ENCODE measurements at regions not wholly inside any gene's neighbourhood (a gene's known extent, or its start where the extent isn't known, plus 50 kb on each side); places are given as distances from the start of the nearest gene placed in this dataset.
A peak's percentile ranks its signal among the peaks of the same experiment; 100 is the strongest.

GRCh38 chr16:8493972-8494371 lies 96.3 kb downstream of the TMEM114 start:
- no peaks in the 10 kb centered on the region for H3K27me3 ChIP-seq (ENCODE audit: control insufficient read depth, insufficient read depth, low read length)
- no peak overlapping the region for H3K27ac ChIP-seq (ENCODE audit: low read depth, low read length)
- H3K36me3 ChIP-seq (ENCODE audit: control insufficient read depth, insufficient read depth, low read length): no peaks in the 10 kb centered on the region
- no peak overlapping the region for H3K4me3 ChIP-seq (ENCODE audit: low read depth, low read length)
- WGBS (ENCODE audit: insufficient coverage): 0% methylated on average over 1 of the region's 1 CpG
- no peaks in the 10 kb centered on the region for H3K9me3 ChIP-seq (ENCODE audit: control insufficient read depth, insufficient read depth, low read length)
- no peaks in the 10 kb centered on the region for H3K4me1 ChIP-seq (ENCODE audit: control insufficient read depth, insufficient read depth, low read length)
- DNase-seq (ENCODE audit: low read depth in 4 of 6, low spot score in 6 of 6): peak in 5 of 6 donors; percentile 33 to 96 (median 48)

- no peaks in the 10 kb centered on the region for H3K9me3 ChIP-seq (ENCODE audit: control insufficient read depth, insufficient read depth, low read length)
- no peak overlapping the region for H3K4me3 ChIP-seq (ENCODE audit: low read depth, low read length)
- no peak overlapping the region for H3K27ac ChIP-seq (ENCODE audit: low read depth, low read length)
- DNase-seq (ENCODE audit: low read depth in 4 of 6, low spot score in 6 of 6): no peak
- H3K27me3 ChIP-seq (ENCODE audit: control insufficient read depth, insufficient read depth, low read length): no peaks in the 10 kb centered on the region
- H3K4me1 ChIP-seq (ENCODE audit: control insufficient read depth, insufficient read depth, low read length): no peaks in the 10 kb centered on the region
- no peaks in the 10 kb centered on the region for H3K36me3 ChIP-seq (ENCODE audit: control insufficient read depth, insufficient read depth, low read length)
These were observed 97.6 kb downstream of the TMEM114 start for GRCh38 chr16:8492690-8493089.

- Histone ChIP-seq H3K4me1 (ENCODE audit: control insufficient read depth, insufficient read depth, low read length) (no peaks in the 10 kb centered on the region), H3K9me3 (ENCODE audit: control insufficient read depth, insufficient read depth, low read length) (no peaks in the 10 kb centered on the region), H3K36me3 (ENCODE audit: control insufficient read depth, insufficient read depth, low read length) (no peaks in the 10 kb centered on the region), H3K4me3 (ENCODE audit: low read depth, low read length) (no peak overlapping the region), H3K27ac (ENCODE audit: low read depth, low read length) (no peak overlapping the region), H3K27me3 (ENCODE audit: control insufficient read depth, insufficient read depth, low read length) (no peaks in the 10 kb centered on the region)
- WGBS (ENCODE audit: insufficient coverage): no CpG with 5 or more reads among the region's 3 CpGs
- DNase-seq (ENCODE audit: low read depth in 4 of 6, low spot score in 6 of 6): no peak
These were observed 100.7 kb downstream of the TMEM114 start for GRCh38 chr16:8489580-8489979.

- Histone ChIP-seq H3K9me3 (ENCODE audit: control insufficient read depth, insufficient read depth, low read length) (no peaks in the 10 kb centered on the region), H3K4me3 (ENCODE audit: low read depth, low read length) (no peak overlapping the region), H3K27me3 (ENCODE audit: control insufficient read depth, insufficient read depth, low read length) (no peaks in the 10 kb centered on the region), H3K36me3 (ENCODE audit: control insufficient read depth, insufficient read depth, low read length) (no peaks in the 10 kb centered on the region), H3K27ac (ENCODE audit: low read depth, low read length) (no peak overlapping the region), H3K4me1 (ENCODE audit: control insufficient read depth, insufficient read depth, low read length) (no peaks in the 10 kb centered on the region)
- no peak for DNase-seq (ENCODE audit: low read depth in 4 of 6, low spot score in 6 of 6)
- 82% methylated on average over 1 of the region's 3 CpGs for WGBS (ENCODE audit: insufficient coverage)
These were observed 103.3 kb downstream of the TMEM114 start for GRCh38 chr16:8486985-8487384.

- H3K27me3 ChIP-seq (ENCODE audit: control insufficient read depth, insufficient read depth, low read length): no peaks in the 10 kb centered on the region
- no peaks in the 10 kb centered on the region for H3K9me3 ChIP-seq (ENCODE audit: control insufficient read depth, insufficient read depth, low read length)
- no peak overlapping the region for H3K4me3 ChIP-seq (ENCODE audit: low read depth, low read length)
- H3K4me1 ChIP-seq (ENCODE audit: control insufficient read depth, insufficient read depth, low read length): no peaks in the 10 kb centered on the region
- DNase-seq (ENCODE audit: low read depth in 4 of 6, low spot score in 6 of 6): peak in 1 of 6 donors; percentile 63
- no peaks in the 10 kb centered on the region for H3K36me3 ChIP-seq (ENCODE audit: control insufficient read depth, insufficient read depth, low read length)
- H3K27ac ChIP-seq (ENCODE audit: low read depth, low read length): no peak overlapping the region
- 68% methylated on average over 2 of the region's 8 CpGs for WGBS (ENCODE audit: insufficient coverage)
These were observed 106.9 kb downstream of the TMEM114 start for GRCh38 chr16:8483396-8483795.

- H3K9me3 ChIP-seq (ENCODE audit: control insufficient read depth, insufficient read depth, low read length): no peaks in the 10 kb centered on the region
- DNase-seq (ENCODE audit: low read depth in 4 of 6, low spot score in 6 of 6): no peak
- no peaks in the 10 kb centered on the region for H3K36me3 ChIP-seq (ENCODE audit: control insufficient read depth, insufficient read depth, low read length)
- H3K4me1 ChIP-seq (ENCODE audit: control insufficient read depth, insufficient read depth, low read length): no peaks in the 10 kb centered on the region
- no CpG with 5 or more reads among the region's 3 CpGs for WGBS (ENCODE audit: insufficient coverage)
- H3K27ac ChIP-seq (ENCODE audit: low read depth, low read length): no peak overlapping the region
- H3K27me3 ChIP-seq (ENCODE audit: control insufficient read depth, insufficient read depth, low read length): no peaks in the 10 kb centered on the region
- H3K4me3 ChIP-seq (ENCODE audit: low read depth, low read length): no peak overlapping the region
These were observed 108.5 kb downstream of the TMEM114 start for GRCh38 chr16:8481810-8482209.

- DNase-seq (ENCODE audit: low read depth in 4 of 6, low spot score in 6 of 6): no peak
- WGBS (ENCODE audit: insufficient coverage): no CpG with 5 or more reads among the region's 1 CpG
- Histone ChIP-seq H3K4me3 (ENCODE audit: low read depth, low read length) (no peak overlapping the region), H3K4me1 (ENCODE audit: control insufficient read depth, insufficient read depth, low read length) (peaks cover 4% of the 10 kb centered on the region), H3K9me3 (ENCODE audit: control insufficient read depth, insufficient read depth, low read length) (no peaks in the 10 kb centered on the region), H3K27ac (ENCODE audit: low read depth, low read length) (no peak overlapping the region), H3K36me3 (ENCODE audit: control insufficient read depth, insufficient read depth, low read length) (no peaks in the 10 kb centered on the region), H3K27me3 (ENCODE audit: control insufficient read depth, insufficient read depth, low read length) (no peaks in the 10 kb centered on the region)
These were observed 113.5 kb downstream of the TMEM114 start for GRCh38 chr16:8476824-8477223.

- peak in 2 of 6 donors; percentile 57 to 81 for DNase-seq (ENCODE audit: low read depth in 4 of 6, low spot score in 6 of 6)
- H3K9me3 ChIP-seq (ENCODE audit: control insufficient read depth, insufficient read depth, low read length): no peaks in the 10 kb centered on the region
- H3K36me3 ChIP-seq (ENCODE audit: control insufficient read depth, insufficient read depth, low read length): no peaks in the 10 kb centered on the region
- no peak overlapping the region for H3K4me3 ChIP-seq (ENCODE audit: low read depth, low read length)
- no peaks in the 10 kb centered on the region for H3K27me3 ChIP-seq (ENCODE audit: control insufficient read depth, insufficient read depth, low read length)
- WGBS (ENCODE audit: insufficient coverage): 19% methylated on average over 8 of the region's 9 CpGs
- peaks cover 4% of the 10 kb centered on the region for H3K4me1 ChIP-seq (ENCODE audit: control insufficient read depth, insufficient read depth, low read length)
- no peak overlapping the region for H3K27ac ChIP-seq (ENCODE audit: low read depth, low read length)
These were observed 115.7 kb downstream of the TMEM114 start for GRCh38 chr16:8474587-8474986.

- Histone ChIP-seq H3K27me3 (ENCODE audit: control insufficient read depth, insufficient read depth, low read length) (no peaks in the 10 kb centered on the region), H3K27ac (ENCODE audit: low read depth, low read length) (no peak overlapping the region), H3K9me3 (ENCODE audit: control insufficient read depth, insufficient read depth, low read length) (no peaks in the 10 kb centered on the region), H3K4me3 (ENCODE audit: low read depth, low read length) (no peak overlapping the region), H3K36me3 (ENCODE audit: control insufficient read depth, insufficient read depth, low read length) (no peaks in the 10 kb centered on the region), H3K4me1 (ENCODE audit: control insufficient read depth, insufficient read depth, low read length) (no peaks in the 10 kb centered on the region)
- 83% methylated on average over 1 of the region's 7 CpGs for WGBS (ENCODE audit: insufficient coverage)
- no peak for DNase-seq (ENCODE audit: low read depth in 4 of 6, low spot score in 6 of 6)
These were observed 121.1 kb downstream of the TMEM114 start for GRCh38 chr16:8469102-8469778.

GRCh38 chr16:8464979-8465378 lies 125.3 kb downstream of the TMEM114 start:
- H3K27ac ChIP-seq (ENCODE audit: low read depth, low read length): no peak overlapping the region
- no CpG with 5 or more reads among the region's 1 CpG for WGBS (ENCODE audit: insufficient coverage)
- DNase-seq (ENCODE audit: low read depth in 4 of 6, low spot score in 6 of 6): no peak

More at GRCh38 chr16:8464979-8465378, 125.3 kb downstream of the TMEM114 start:
- H3K4me1 ChIP-seq (ENCODE audit: control insufficient read depth, insufficient read depth, low read length): no peaks in the 10 kb centered on the region
- H3K4me3 ChIP-seq (ENCODE audit: low read depth, low read length): no peak overlapping the region
- no peaks in the 10 kb centered on the region for H3K27me3 ChIP-seq (ENCODE audit: control insufficient read depth, insufficient read depth, low read length)
- H3K9me3 ChIP-seq (ENCODE audit: control insufficient read depth, insufficient read depth, low read length): no peaks in the 10 kb centered on the region
- no peaks in the 10 kb centered on the region for H3K36me3 ChIP-seq (ENCODE audit: control insufficient read depth, insufficient read depth, low read length)

Measured in spinal cord (tissue), 9 donors.